Breast epithelium (tissue), 3 donors: ENCODE measurements at regions not wholly inside any gene's neighbourhood (a gene's known extent, or its start where the extent isn't known, plus 50 kb on each side); places are given as distances from the start of the nearest gene placed in this dataset.

Experiments
- POLR2A ChIP-seq: fragments of 450-650 bp; IDR thresholded peaks from one replicate; pipeline ENCODE4 v1.6.1; 2016; ENCODE audit warnings: antibody characterized with exemption, mild to moderate bottlenecking, moderate library complexity
- TF ChIP-seq, protein P1 (sequence below), 3 donors: fragments of 450-650 bp; IDR thresholded peaks; one replicate each; pipeline ENCODE4 v1.5.1; 2016 to 2017; ENCODE audit warnings: antibody characterized with exemption in 3 of 3, mild to moderate bottlenecking in 3 of 3, moderate library complexity in 3 of 3

DNA sequence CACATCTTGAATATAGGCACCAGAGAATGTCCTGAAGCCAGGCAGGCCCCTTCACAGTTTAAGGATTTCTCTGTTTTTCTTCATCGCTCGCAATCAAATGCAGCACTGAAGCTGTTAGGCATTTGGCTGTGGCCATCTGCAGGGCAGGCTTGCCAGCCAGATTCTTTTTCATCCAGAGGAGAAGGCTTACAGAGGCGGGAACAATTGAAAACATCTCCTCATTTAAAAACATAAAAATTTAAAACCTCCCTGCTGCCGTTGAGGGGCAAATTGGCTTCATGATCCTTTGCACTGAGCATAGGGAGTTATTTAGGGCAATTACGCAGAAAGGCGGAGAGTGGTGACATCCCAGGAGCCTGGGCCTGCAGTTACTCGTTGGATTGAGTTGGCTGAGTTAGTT, 500.0 kb downstream of the TYW1 start:
- TF ChIP-seq, protein P1, sequence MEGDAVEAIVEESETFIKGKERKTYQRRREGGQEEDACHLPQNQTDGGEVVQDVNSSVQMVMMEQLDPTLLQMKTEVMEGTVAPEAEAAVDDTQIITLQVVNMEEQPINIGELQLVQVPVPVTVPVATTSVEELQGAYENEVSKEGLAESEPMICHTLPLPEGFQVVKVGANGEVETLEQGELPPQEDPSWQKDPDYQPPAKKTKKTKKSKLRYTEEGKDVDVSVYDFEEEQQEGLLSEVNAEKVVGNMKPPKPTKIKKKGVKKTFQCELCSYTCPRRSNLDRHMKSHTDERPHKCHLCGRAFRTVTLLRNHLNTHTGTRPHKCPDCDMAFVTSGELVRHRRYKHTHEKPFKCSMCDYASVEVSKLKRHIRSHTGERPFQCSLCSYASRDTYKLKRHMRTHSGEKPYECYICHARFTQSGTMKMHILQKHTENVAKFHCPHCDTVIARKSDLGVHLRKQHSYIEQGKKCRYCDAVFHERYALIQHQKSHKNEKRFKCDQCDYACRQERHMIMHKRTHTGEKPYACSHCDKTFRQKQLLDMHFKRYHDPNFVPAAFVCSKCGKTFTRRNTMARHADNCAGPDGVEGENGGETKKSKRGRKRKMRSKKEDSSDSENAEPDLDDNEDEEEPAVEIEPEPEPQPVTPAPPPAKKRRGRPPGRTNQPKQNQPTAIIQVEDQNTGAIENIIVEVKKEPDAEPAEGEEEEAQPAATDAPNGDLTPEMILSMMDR (IDR thresholded peaks at IDR 0.05) = no peak
- no peak for TF ChIP-seq POLR2A
